Epidermal melanocyte (primary cell): ENCODE measurements at regions not wholly inside any gene's neighbourhood (a gene's known extent, or its start where the extent isn't known, plus 50 kb on each side); places are given as distances from the start of the nearest gene placed in this dataset.
"Not testable (repeated sequence)": the region's sequence is repeated elsewhere in the genome, so short reads cannot be mapped to it uniquely, and the experiment has no call there.

Experiments used
- DNase-seq: peaks from one replicate; pipeline ENCODE4 v3.0.0; 2011; ENCODE audit warnings: low spot score; ENCODE audit not compliant: insufficient read length

GRCh38 chr11:97847730-97848129, 1173.0 kb upstream of the CNTN5 start:
- DNase-seq, result no peak

- no peak for DNase-seq
Measured at GRCh38 chr11:97850701-97851100, 1170.0 kb upstream of the CNTN5 start.

GRCh38 chr11:97854357-97854756, 1166.4 kb upstream of the CNTN5 start:
- DNase-seq, result no peak

DNA sequence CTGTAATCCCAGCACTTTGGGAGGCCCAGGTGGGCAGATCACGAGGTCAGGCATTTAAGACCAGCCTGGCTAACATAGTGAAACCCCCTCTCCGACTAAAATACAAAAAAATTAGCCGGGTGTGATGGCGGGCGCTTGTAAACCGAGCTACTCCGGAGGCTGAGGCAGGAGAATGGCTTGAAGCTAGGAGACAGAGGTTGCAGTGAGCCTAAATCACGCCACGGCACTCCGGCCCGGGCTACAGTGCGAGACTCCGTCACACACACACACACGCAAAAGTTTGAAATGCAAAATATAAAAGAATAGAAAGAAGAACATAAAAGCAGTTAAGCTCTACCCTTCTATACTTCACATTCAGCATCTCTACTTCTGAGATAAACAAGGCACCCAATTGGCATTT, 1165.9 kb upstream of the CNTN5 start:
- no peak for DNase-seq

- DNase-seq, result no peak
Measured at GRCh38 chr11:97856666-97857065, 1164.1 kb upstream of the CNTN5 start.

DNA sequence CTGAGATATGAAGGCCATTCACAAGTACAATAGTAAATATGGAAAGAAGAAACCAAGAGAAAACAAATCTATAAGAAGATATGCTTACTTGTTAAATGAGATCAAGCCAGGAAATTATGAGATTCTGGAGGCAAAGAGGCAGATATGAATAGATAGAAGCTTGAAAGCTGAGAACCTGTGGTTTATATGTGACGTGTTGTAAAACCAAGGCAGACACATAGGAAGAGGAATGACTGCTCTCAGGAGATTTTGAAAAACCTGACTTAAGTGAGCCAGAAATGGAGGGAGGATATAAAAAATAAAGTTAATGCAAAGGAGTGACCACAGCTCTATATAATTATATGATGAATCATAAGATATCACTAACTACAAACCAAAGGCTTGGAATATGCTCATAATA, 1160.5 kb upstream of the CNTN5 start:
- DNase-seq, result no peak

GRCh38 chr11:97862021-97862420, 1158.7 kb upstream of the CNTN5 start:
- DNase-seq, result no peak

GRCh38 chr11:97865424-97866012, 1155.2 kb upstream of the CNTN5 start:
- DNase-seq, result no peak

DNA sequence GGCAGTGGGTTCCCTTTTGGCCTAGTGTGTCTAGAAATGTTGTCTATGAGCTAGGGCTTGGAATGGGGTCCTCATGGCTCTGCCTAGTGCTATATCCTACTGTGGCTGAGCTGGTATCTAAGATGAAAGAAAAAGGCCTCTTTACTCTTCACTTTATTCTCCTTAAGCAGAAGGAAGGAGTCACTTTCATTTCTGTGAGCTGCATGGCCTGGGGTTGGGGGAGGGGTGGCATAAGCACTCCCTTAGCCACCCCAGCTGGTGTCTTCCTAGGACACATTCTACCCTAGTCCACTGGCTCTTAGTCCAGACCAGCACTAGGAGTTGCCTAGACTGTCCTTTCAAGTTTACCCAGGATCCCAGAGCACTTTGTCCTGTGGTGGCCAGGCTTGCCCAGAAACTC, 1148.9 kb upstream of the CNTN5 start:
- DNase-seq, result no peak

- DNase-seq, result no peak
Measured at GRCh38 chr11:97880209-97880608, 1140.5 kb upstream of the CNTN5 start.

GRCh38 chr11:97883086-97883485, 1137.7 kb upstream of the CNTN5 start:
- DNase-seq, result no peak

- no peak for DNase-seq
Measured at GRCh38 chr11:97888641-97889040, 1132.1 kb upstream of the CNTN5 start.

DNA sequence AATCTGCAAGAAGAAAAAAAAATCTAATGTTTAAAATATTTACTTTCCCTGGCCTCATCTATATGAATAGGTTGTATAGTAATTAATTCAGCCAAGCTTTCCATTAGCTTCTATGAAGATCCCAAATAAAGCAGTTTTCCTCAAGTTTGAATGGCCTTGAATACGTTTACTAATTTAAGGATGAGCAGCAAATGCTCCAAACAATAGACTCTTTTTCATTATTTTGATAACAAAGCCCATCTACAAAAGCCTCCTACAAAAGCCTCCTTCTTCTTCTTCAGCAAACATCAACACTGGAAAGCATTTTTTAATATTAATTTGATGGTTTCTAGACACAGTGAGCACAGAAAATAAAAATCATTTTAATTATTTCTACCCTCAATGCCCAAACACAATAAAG, 1130.3 kb upstream of the CNTN5 start:
- no peak for DNase-seq

DNA sequence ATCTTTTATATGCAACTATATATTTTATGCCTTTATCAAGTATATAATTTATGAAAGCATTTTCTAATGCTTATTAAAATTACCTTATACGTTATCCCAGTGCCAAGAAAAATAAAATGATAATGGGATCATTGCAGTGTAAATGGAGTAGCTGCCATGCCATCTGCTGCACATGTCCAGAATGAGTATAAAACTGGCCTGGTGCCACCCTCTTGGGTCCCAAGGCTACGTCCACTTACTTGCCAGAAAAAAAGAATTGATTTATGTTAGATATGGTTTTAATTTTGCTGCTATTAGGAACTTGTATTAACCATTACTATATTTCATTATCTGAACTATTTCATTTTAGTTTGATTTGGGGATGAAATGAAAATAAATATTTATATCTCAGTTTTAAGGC, 1127.1 kb upstream of the CNTN5 start:
- no peak for DNase-seq

DNA sequence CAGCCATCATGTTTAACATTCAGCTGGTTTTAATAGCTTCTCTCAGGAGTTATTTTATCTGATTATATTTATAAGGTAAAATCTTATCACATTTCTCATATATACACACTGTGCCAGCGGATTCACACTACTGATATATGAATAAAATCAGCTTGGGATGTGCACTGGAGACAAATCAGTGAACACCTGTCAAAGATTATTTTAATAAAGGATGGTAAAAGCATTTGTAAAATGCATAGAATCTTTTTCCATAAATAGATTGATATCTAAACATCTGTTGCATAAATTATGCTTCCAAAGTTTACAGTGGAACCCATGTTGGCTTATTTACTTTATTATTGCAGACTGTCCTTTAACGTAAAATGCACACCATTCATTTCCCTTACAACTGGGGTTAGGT, 1125.8 kb upstream of the CNTN5 start:
- no peak for DNase-seq

- DNase-seq, result no peak
Measured at GRCh38 chr11:97895572-97895971, 1125.2 kb upstream of the CNTN5 start.

GRCh38 chr11:97902828-97903227, 1117.9 kb upstream of the CNTN5 start:
- DNase-seq, result no peak

- no peak for DNase-seq
Measured at GRCh38 chr11:97905101-97905500, 1115.6 kb upstream of the CNTN5 start.

DNA sequence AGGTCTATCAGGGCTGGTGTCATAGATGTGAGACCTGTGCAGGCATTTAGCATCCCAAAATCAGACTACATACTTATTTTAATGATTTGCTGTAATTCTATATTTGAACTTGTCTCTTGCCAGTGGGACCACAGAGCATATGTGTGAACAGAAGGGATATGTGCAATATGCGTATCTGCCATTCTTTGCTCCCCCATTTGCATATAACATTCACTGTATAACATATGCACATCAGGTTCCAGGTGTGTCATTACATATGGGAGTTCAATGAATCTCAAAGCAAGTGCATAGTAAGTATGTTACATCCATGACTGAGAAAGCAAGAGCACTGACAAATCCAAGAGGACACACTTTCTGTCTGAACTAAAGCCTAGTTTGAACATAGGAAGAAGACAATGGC, 1115.1 kb upstream of the CNTN5 start:
- DNase-seq, result no peak

DNA sequence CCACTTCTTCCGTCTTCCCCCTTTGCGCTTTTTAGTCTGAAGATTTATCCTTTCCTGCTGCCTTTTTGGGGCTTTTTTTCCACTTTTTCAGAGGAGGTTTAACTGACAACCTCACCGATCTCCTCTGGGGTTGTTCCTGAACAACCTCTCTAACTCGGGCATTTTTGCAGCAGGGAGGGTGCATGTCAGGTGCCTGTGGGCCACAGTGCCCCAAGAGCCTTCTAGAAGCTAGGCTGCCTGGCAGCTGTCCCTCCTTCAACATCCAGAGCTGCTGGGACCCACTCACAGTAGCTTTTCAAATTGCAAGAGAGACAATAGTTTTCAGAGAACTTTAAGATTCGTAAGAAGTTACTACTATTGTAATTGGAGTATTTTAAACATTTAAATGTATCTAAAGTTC, 1112.4 kb upstream of the CNTN5 start:
- DNase-seq, result no peak

- DNase-seq, result no peak
Measured at GRCh38 chr11:97909614-97910399, 1110.9 kb upstream of the CNTN5 start.

DNA sequence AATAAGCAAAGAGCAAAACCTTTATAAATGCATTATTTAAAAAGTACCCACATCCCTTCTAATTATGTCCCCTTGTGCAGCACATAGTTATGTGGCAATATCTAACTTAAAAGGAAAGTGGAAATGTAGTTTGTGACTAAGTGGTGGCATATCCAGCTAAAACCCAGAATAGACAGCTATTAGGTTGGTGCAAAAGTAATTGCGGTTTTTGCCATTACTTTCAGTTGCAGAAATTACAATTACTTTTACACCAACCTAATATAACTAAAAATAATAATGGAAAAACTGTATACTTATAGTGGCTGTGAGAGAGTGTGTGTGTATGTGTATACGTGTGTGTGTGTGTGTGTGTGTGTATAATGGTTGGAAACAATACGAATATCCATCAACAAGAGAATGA, 1108.1 kb upstream of the CNTN5 start:
- no peak for DNase-seq

DNA sequence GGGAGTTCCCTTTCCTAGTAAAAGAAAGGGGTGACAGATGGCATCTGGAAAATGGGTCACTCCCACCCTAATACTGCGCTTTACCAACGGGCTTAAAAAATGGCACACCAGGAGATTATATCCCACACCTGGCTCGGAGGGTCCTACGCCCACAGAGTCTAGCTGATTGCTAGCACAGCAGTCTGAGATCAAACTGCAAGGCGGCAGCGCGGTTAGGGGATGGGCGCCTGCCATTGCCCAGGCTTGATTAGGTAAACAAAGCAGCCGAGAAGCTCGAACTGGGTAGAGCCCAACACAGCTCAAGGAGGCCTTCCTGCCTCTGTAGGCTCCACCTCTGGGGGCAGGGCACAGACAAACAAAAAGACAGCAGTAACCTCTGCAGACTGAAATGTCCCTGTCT, 1097.8 kb upstream of the CNTN5 start:
- DNase-seq, result not testable (repeated sequence)
